Transverse colon (tissue), 1 donor: ENCODE measurements at regions not wholly inside any gene's neighbourhood (a gene's known extent, or its start where the extent isn't known, plus 50 kb on each side); places are given as distances from the start of the nearest gene placed in this dataset.

ENCODE experiments used
- EP300 ChIP-seq: sonication (generic); formaldehyde crosslinking; IDR thresholded peaks from one replicate; pipeline ENCODE4 v1.6.1; 2017; ENCODE audit warnings: antibody characterized with exemption, low read depth
- POLR2A ChIP-seq: fragments of 450-650 bp; IDR thresholded peaks from one replicate; pipeline ENCODE4 v1.6.1; 2016; ENCODE audit warnings: antibody characterized with exemption, mild to moderate bottlenecking, moderate library complexity

GRCh38 chr4:164021947-164022346 is 527.5 kb downstream of the TMA16 start:
- TF ChIP-seq EP300: no peak
- TF ChIP-seq POLR2A: no peak
